Common myeloid progenitor, CD34-positive (primary cell): ENCODE measurements at regions not wholly inside any gene's neighbourhood (a gene's known extent, or its start where the extent isn't known, plus 50 kb on each side); places are given as distances from the start of the nearest gene placed in this dataset.

Source experiments
- CTCF ChIA-PET: fragments of 350-600 bp; sonication (Branson Sonifier 250); formaldehyde crosslinking; loops from one replicate; lab custom pipeline; 2021; ENCODE audit warnings: antibody characterized with exemption; lab: Charles Lee
- POLR2A ChIA-PET: fragments of 350-600 bp; sonication (Branson Sonifier 250); formaldehyde crosslinking; loops from one replicate; lab custom pipeline; 2021; ENCODE audit warnings: antibody characterized with exemption; lab: Charles Lee
- DNase-seq, 3 donors: peaks; one replicate each; pipeline versions ENCODE4 v3.0.0 to v3.0.0-alpha.2; 2013
- H3K27ac ChIP-seq, 2 experiments: 1 replicate in 1 of 2; 2 replicates in 1 of 2; pipeline ENCODE4 v1.7.0; 2013; ENCODE audit warnings: inconsistent platforms in 2 of 2, low read length in 2 of 2, mild to moderate bottlenecking in 2 of 2, low read depth in 1 of 2, moderate library complexity in 1 of 2; ENCODE audit not compliant: severe bottlenecking in 2 of 2, insufficient read depth in 1 of 2, poor library complexity in 1 of 2
- H3K27me3 ChIP-seq, 5 experiments: replicated peaks in 2 of 5; 1 replicate in 3 of 5; 2 replicates in 2 of 5; pipeline versions ENCODE4 v1.6.1 to v1.7.0; 2013; ENCODE audit warnings: low read length in 4 of 5, mild to moderate bottlenecking in 2 of 5, moderate library complexity in 2 of 5, inconsistent platforms in 1 of 5; ENCODE audit not compliant: insufficient read depth in 5 of 5, control insufficient read depth in 4 of 5
- H3K36me3 ChIP-seq, 4 experiments: 1 replicate in 2 of 4; 2 replicates in 2 of 4; pipeline versions ENCODE4 v1.6.1 to v1.7.0; 2013; ENCODE audit warnings: low read length in 3 of 4, control low read depth in 1 of 4, mild to moderate bottlenecking in 1 of 4; ENCODE audit not compliant: control insufficient read depth in 4 of 4, insufficient read depth in 4 of 4
- H3K4me1 ChIP-seq, 4 experiments: 1 replicate in 3 of 4; 2 replicates in 1 of 4; pipeline versions ENCODE4 v1.6.1 to v1.7.1; 2013; ENCODE audit warnings: low read length in 3 of 4, mild to moderate bottlenecking in 3 of 4, control low read depth in 1 of 4, inconsistent platforms in 1 of 4, moderate library complexity in 1 of 4; ENCODE audit not compliant: control insufficient read depth in 4 of 4, insufficient read depth in 4 of 4; ENCODE audit errors: control extremely low read depth in 1 of 4
- H3K4me3 ChIP-seq, 7 experiments: 1 replicate in 4 of 7; 2 replicates in 3 of 7; pipeline versions ENCODE4 v1.5.1 to v1.7.0; 2013; ENCODE audit warnings: mild to moderate bottlenecking in 7 of 7, low read length in 6 of 7, moderate library complexity in 6 of 7, inconsistent platforms in 2 of 7, low read depth in 2 of 7, control low read depth in 1 of 7; ENCODE audit not compliant: insufficient read depth in 4 of 7, control insufficient read depth in 1 of 7; ENCODE audit errors: extremely low read depth in 1 of 7
- H3K9me3 ChIP-seq, 5 experiments: 1 replicate in 4 of 5; 2 replicates in 1 of 5; pipeline versions ENCODE4 v1.6.1 to v1.7.1; 2013; ENCODE audit warnings: low read length in 4 of 5, mild to moderate bottlenecking in 2 of 5, inconsistent platforms in 1 of 5, low read depth in 1 of 5, moderate library complexity in 1 of 5; ENCODE audit not compliant: control insufficient read depth in 4 of 5, insufficient read depth in 2 of 5; ENCODE audit errors: control extremely low read depth in 1 of 5
- WGBS: methylation state at CpG from one replicate; pipeline ENCODE4 v1.1.5; 2013; ENCODE audit not compliant: insufficient coverage; 5-methylcytosine and 5-hydroxymethylcytosine counted together

- Histone ChIP-seq H3K36me3 (no peaks in the 10 kb centered on the region), H3K27ac (no peak overlapping the region), H3K9me3 (no peaks in the 10 kb centered on the region), H3K4me3 (peak overlapping the region in 2 of 7 experiments; percentile 21 to 48), H3K4me1 (peaks cover 5 to 27% (median 16%) of the 10 kb centered on the region in 4 experiments), H3K27me3 (no peaks in the 10 kb centered on the region)
- peak; percentile 8 to 57 (median 46) for DNase-seq
- WGBS, result 4% methylated on average over 4 of the region's 5 CpGs
- POLR2A ChIA-PET, result no interaction called here
- CTCF ChIA-PET, result interaction anchor here (1.2 kb wide), 1 partner anchor 21 kb away, joined by 4 read pairs; no protein-coding TSS in a partner anchor
Measured at GRCh38 chr18:56294484-56295183, 343.8 kb downstream of the TXNL1 start.

- ChIA-PET POLR2A (no interaction called here), CTCF (interaction anchor here (0.8 to 1.1 kb wide), 2 partner anchors 16 to 33 kb away, joined by 3 to 4 read pairs; no protein-coding TSS in a partner anchor)
- no peak overlapping the region for H3K4me3 ChIP-seq
- no peak overlapping the region for H3K27ac ChIP-seq
- no peak for DNase-seq
- no peaks in the 10 kb centered on the region for H3K9me3 ChIP-seq
- no peaks in the 10 kb centered on the region for H3K36me3 ChIP-seq
- WGBS, result no CpG with 5 or more reads among the region's 4 CpGs
- H3K27me3 ChIP-seq, result no peaks in the 10 kb centered on the region
- H3K4me1 ChIP-seq, result peaks cover 6 to 33% (median 18%) of the 10 kb centered on the region in 4 experiments
Measured at GRCh38 chr18:56291294-56291693, 347.1 kb downstream of the TXNL1 start.

DNA sequence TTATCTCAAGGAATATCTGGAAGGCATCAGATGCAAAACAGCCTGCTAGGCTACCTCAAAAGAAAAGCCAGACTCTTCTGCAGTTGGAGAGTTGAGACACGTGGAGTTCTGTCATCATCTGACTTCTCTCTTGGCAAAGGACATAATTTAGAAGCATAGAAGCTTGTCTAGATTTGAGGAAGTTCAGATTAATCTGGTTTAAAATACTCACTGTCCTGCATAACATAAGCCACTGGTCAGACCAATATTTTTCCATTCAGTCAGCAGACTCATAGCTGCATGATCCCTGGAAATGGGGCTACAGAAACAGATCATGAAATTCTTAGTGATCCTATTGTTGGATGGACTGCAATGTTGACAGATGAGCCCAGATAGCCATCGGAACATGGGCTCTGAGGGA lies 349.0 kb downstream of the TXNL1 start:
- DNase-seq, result peak in 2 of 3 donors; percentile 51 to 64
- H3K4me3 ChIP-seq, result no peak overlapping the region
- no peaks in the 10 kb centered on the region for H3K36me3 ChIP-seq
- CTCF ChIA-PET, result interaction anchor here (1.2 to 1.3 kb wide), 2 partner anchors 8 to 34 kb away, joined by 3 to 4 read pairs; no protein-coding TSS in a partner anchor
- peaks cover 4 to 23% (median 13%) of the 10 kb centered on the region in 4 experiments for H3K4me1 ChIP-seq
- POLR2A ChIA-PET, result no interaction called here
- no peaks in the 10 kb centered on the region for H3K27me3 ChIP-seq
- WGBS, result 50% methylated on average over 2 of the region's 2 CpGs
- no peaks in the 10 kb centered on the region for H3K9me3 ChIP-seq
- no peak overlapping the region for H3K27ac ChIP-seq

GRCh38 chr18:56286775-56287325 lies 351.5 kb downstream of the TXNL1 start:
- Histone ChIP-seq H3K9me3 (no peaks in the 10 kb centered on the region), H3K27me3 (no peaks in the 10 kb centered on the region), H3K4me1 (peaks cover 4 to 20% (median 11%) of the 10 kb centered on the region in 4 experiments), H3K27ac (no peak overlapping the region), H3K36me3 (no peaks in the 10 kb centered on the region), H3K4me3 (no peak overlapping the region)
- 94% methylated on average over 3 of the region's 4 CpGs for WGBS
- DNase-seq, result no peak
- CTCF ChIA-PET, result no interaction called here
- POLR2A ChIA-PET, result no interaction called here

DNA sequence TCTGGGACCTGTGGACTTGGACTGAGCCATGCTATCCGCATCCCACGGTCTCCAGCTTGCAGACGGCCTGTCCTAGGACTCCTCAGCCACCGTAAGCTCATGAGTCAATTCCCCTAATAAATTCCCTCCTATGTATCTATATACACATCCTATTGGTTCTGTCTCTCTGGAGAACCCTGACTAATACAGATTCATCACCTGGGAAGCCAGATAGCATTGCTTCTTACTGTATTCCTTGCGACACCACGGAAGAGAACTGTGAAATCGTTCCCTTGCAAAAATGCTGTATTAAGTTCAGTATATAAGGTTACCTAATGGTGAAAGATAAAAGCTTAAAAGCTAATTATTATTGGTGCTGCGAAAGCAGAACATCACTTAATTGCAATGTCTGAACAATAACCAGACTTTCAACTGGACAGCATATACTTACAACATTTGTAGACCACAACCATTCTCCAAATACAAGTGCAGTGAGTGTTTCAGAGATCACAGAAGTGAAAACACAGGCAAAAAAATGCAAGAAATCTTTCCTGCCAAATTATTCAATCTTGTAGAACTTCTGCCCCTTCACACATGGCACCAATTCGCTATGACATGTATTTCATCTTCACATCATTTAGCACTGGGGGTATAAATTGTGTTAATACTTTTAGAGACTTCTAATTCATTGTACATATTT lies 352.9 kb downstream of the TXNL1 start:
- no peak for DNase-seq

DNA sequence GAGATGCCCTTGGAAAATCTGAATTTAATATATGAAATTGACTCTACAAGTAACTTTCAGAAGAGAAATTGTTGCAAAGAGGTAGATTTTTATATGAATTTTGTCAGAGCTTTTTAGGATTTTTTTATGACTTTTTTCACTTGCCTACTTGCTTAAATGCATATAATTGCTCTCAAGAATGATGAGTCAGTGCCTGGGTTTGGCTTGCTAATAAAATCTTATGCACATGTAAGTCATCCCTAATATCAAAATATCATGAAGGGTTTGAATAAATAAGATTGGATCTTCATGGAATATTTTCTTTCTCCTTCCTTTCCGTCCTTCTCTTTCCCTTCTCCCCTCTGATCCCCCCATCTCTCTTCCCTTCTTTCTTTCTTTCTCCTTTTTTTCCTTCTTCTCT lies 354.1 kb downstream of the TXNL1 start:
- Histone ChIP-seq H3K4me1 (peaks cover 0 to 4% (median 1%) of the 10 kb centered on the region in 4 experiments), H3K27me3 (no peaks in the 10 kb centered on the region), H3K27ac (no peak overlapping the region), H3K9me3 (peaks cover 0 to 6% (median 4%) of the 10 kb centered on the region in 5 experiments), H3K4me3 (no peak overlapping the region), H3K36me3 (no peaks in the 10 kb centered on the region)
- ChIA-PET CTCF (no interaction called here), POLR2A (no interaction called here)
- WGBS, result 80% methylated on average over 1 of the region's 1 CpG
- no peak for DNase-seq

More for the DNA sequence above, 352.9 kb downstream of the TXNL1 start:
- Histone ChIP-seq H3K27ac (no peak overlapping the region), H3K27me3 (no peaks in the 10 kb centered on the region), H3K4me3 (no peak overlapping the region), H3K9me3 (no peaks in the 10 kb centered on the region), H3K36me3 (no peaks in the 10 kb centered on the region), H3K4me1 (peaks cover 2 to 16% (median 9%) of the 10 kb centered on the region in 4 experiments)
- POLR2A ChIA-PET, result no interaction called here
- CTCF ChIA-PET, result interaction anchor here (0.8 kb wide), 1 partner anchor 19 kb away, joined by 5 read pairs; no protein-coding TSS in a partner anchor
- WGBS, result 98% methylated on average over 7 of the region's 9 CpGs

DNA sequence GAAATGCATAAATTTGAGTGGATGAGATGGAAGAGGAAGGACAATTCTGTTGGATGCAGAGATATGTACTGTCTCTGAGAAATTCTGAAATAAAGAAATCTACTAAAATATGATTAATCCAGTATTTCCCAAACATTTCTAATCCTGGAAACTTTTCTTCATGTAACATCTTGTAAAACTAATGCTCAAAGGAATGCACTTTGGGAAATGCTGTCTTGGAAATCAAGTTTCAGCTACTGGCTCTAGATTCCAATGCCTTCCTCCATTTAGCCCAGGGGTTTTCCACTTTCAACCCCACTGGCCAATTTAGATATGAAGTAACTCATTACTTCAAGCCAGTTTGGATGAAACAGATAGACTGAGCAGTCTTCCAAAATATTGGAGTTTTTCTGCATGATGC lies 355.1 kb downstream of the TXNL1 start:
- no peaks in the 10 kb centered on the region for H3K27me3 ChIP-seq
- ChIA-PET POLR2A (no interaction called here), CTCF (no interaction called here)
- H3K36me3 ChIP-seq, result no peaks in the 10 kb centered on the region
- no peak overlapping the region for H3K4me3 ChIP-seq
- H3K4me1 ChIP-seq, result no peaks in the 10 kb centered on the region
- H3K9me3 ChIP-seq, result peaks cover 0 to 6% (median 4%) of the 10 kb centered on the region in 5 experiments
- no peak overlapping the region for H3K27ac ChIP-seq
- no peak for DNase-seq
